B cell (primary cell): ENCODE measurements at regions not wholly inside any gene's neighbourhood (a gene's known extent, or its start where the extent isn't known, plus 50 kb on each side); places are given as distances from the start of the nearest gene placed in this dataset.

Experiments used
- CTCF ChIP-seq: fragments of 200-600 bp; IDR thresholded peaks from one replicate; pipeline ENCODE4 v1.8.0; 2022; ENCODE audit warnings: antibody characterized with exemption, mild to moderate bottlenecking
- EZH2 ChIP-seq: IDR thresholded peaks from 2 replicates; pipeline ENCODE4 v1.6.1; 2012; ENCODE audit warnings: borderline replicate concordance, low read depth, mild to moderate bottlenecking, moderate library complexity, low read length; ENCODE audit not compliant: insufficient read depth, poor library complexity, severe bottlenecking

- TF ChIP-seq CTCF: no peak
- TF ChIP-seq EZH2: no peak
These were observed 1219.3 kb upstream of the PRKX start for GRCh38 chrX:4932790-4933189.
